ENCODE measurements at regions not wholly inside any gene's neighbourhood (a gene's known extent, or its start where the extent isn't known, plus 50 kb on each side); places are given as distances from the start of the nearest gene placed in this dataset.
"Not testable (repeated sequence)": the region's sequence is repeated elsewhere in the genome, so short reads cannot be mapped to it uniquely, and the experiment has no call there.

DNA sequence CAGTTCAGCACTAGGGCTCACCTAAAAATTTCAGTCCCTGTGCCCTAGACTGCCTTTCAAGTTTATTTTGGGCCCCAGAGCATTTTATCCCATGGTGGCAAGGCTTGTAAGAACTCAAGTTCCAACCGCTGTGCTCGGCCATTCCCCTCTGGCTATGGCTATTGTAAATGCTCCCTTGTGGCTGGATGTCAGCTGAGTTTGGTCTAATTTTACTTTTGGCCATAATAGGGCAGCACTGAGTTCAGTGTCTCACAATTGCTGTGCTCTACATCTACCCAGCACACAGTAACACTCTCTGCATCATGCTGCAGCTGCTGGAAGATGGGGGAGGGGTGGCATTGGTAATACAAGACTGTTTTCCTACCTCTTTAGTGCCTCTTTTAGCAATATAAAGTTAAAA lies 210.8 kb upstream of the IRS4 start:
- TF ChIP-seq ZFX (IDR thresholded peaks at IDR 0.05; ENCODE audit: borderline replicate concordance) = no peak
- TF ChIP-seq CTCF (IDR thresholded peaks at IDR 0.05) = no peak
- no peak overlapping the region for H3K27ac ChIP-seq

DNA sequence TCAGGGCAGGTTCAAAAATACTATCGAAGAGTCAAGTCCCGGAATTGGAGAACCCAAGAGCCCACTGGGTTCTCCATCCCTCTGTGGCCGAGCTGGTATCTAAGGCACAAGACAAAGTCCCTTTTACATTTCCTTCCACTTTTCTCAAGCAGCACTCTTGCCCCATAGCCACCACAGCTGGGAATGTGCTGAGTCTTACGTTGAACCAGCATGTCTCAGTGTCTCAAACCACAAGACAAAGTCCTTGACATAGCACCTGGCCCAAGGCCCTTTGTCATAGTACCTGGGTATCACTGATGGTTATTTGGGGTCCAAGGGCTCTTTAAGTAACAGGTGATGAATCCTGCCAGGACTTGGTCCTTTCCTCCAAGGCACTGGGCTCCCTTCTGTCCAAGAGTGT lies 210.2 kb upstream of the IRS4 start:
- TF ChIP-seq ZFX (IDR thresholded peaks at IDR 0.05; ENCODE audit: borderline replicate concordance) (no peak), CTCF (IDR thresholded peaks at IDR 0.05) (no peak)

DNA sequence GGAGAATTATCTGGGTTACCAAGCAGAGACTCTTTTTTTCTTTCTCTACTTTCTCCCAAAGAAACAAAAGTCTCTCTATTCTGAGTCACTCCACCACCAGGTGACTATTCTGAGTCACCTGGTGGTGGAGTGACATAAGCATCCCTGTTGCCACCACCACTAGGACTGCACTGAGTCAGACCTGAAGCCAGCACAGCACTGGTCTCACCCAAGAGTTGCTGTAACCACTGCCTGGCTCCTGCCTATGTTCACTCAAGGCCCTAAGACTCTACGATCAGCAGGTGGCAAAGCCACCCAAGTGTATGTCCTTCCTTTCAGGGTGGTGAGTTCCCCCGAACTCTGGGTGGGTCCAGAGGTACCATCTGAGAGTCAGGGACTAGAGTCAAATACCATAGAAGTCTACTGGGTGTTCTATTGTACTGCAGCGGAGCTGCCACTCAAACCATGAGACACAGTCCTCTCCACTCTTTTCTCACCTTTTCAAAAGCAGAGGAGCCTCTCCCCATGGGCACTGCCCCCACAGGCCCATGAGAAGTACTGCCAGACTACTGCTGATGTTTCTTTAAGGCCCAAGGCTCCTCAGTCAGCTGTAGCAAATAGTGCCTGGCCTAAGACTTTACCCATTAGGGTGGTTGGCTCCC lies 209.6 kb upstream of the IRS4 start:
- no peak for TF ChIP-seq CTCF (IDR thresholded peaks at IDR 0.05)
- TF ChIP-seq ZFX (IDR thresholded peaks at IDR 0.05; ENCODE audit: borderline replicate concordance) = no peak
- no peak overlapping the region for H3K27ac ChIP-seq

More for the DNA sequence above, 210.2 kb upstream of the IRS4 start:
- no peak overlapping the region for H3K27ac ChIP-seq

DNA sequence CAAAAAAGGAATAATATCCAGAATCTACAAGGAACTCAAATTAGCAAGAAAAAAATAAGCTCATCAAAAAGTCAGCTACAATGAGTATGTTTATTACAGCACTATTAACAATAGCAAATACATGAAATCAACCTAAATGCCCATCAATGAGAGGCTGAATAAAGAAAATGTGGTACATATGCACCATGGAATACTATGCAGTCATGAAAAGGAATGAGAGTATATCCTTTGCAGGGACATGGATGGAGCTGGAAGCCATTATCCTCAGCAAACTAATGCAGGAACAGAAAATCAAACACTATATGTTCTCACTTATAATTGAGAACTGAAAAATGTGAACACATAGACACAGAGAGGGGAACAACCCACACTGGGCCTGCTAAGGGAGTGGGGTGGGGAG lies 178.4 kb upstream of the IRS4 start:
- no peak overlapping the region for H3K27ac ChIP-seq
- TF ChIP-seq CTCF (IDR thresholded peaks at IDR 0.05) = no peak
- no peak for TF ChIP-seq ZFX (IDR thresholded peaks at IDR 0.05; ENCODE audit: borderline replicate concordance)

- H3K27ac ChIP-seq = not testable (repeated sequence)
These were observed 167.5 kb upstream of the IRS4 start for GRCh38 chrX:108903831-108904230.

GRCh38 chrX:108900333-108900732 lies 164.0 kb upstream of the IRS4 start:
- TF ChIP-seq ZFX (IDR thresholded peaks at IDR 0.05; ENCODE audit: borderline replicate concordance) = no peak
- no peak overlapping the region for H3K27ac ChIP-seq

DNA sequence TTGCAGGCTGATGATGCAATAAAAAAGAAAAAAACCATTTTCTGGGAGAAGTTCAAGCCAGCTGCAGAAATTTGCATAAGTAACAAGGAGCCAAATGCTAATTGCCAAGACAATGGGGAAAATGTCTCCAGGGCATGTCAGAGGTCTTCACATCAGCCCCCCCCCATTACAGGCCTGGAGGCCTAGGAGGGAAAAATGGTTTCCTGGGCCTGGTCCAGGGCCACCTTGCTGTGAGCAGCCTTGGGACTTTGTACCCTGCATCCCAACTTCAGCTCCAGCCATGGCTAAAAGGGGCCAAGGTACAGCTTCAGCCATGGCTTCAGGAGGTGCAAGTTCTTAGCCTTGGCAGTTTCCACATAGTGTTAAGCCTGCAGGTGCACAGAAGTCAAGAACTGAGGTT lies 160.0 kb upstream of the IRS4 start:
- not testable (repeated sequence) for H3K27ac ChIP-seq

- H3K27ac ChIP-seq = no peak overlapping the region
- TF ChIP-seq CTCF (IDR thresholded peaks at IDR 0.05) (no peak), ZFX (IDR thresholded peaks at IDR 0.05; ENCODE audit: borderline replicate concordance) (no peak)
These were observed 156.1 kb upstream of the IRS4 start for GRCh38 chrX:108892501-108892900.

DNA sequence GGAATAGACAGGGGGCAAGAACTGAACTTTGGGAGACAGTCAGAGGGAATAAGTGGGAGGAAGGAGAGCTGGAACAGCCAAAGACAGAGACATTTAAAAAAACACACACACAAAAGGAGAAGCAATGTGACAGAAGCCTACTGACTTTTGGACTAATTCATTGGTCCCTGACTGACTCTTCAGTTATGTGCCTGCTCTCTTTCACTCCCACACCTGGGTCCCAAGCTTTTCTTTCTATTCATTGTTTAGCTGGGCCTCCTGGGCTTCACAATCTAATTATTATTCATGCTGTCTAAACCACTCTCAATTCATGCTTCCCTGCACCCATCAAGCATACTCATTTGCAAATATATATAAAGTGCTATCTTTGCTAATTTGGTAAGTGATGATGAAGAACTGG lies 139.2 kb upstream of the IRS4 start:
- H3K27ac ChIP-seq = no peak overlapping the region
- TF ChIP-seq CTCF (IDR thresholded peaks at IDR 0.05) (no peak), ZFX (IDR thresholded peaks at IDR 0.05; ENCODE audit: borderline replicate concordance) (no peak)

GRCh38 chrX:108843039-108843438 lies 106.7 kb upstream of the IRS4 start:
- not testable (repeated sequence) for H3K27ac ChIP-seq

Data from 22Rv1 (cell line).